ENCODE measurements at regions not wholly inside any gene's neighbourhood (a gene's known extent, or its start where the extent isn't known, plus 50 kb on each side); places are given as distances from the start of the nearest gene placed in this dataset.

- no peak for TF ChIP-seq EZH2 (IDR thresholded peaks at IDR 0.05; ENCODE audit: borderline replicate concordance, insufficient read depth, low read length, poor library complexity, severe bottlenecking)
- TF ChIP-seq, protein P1, sequence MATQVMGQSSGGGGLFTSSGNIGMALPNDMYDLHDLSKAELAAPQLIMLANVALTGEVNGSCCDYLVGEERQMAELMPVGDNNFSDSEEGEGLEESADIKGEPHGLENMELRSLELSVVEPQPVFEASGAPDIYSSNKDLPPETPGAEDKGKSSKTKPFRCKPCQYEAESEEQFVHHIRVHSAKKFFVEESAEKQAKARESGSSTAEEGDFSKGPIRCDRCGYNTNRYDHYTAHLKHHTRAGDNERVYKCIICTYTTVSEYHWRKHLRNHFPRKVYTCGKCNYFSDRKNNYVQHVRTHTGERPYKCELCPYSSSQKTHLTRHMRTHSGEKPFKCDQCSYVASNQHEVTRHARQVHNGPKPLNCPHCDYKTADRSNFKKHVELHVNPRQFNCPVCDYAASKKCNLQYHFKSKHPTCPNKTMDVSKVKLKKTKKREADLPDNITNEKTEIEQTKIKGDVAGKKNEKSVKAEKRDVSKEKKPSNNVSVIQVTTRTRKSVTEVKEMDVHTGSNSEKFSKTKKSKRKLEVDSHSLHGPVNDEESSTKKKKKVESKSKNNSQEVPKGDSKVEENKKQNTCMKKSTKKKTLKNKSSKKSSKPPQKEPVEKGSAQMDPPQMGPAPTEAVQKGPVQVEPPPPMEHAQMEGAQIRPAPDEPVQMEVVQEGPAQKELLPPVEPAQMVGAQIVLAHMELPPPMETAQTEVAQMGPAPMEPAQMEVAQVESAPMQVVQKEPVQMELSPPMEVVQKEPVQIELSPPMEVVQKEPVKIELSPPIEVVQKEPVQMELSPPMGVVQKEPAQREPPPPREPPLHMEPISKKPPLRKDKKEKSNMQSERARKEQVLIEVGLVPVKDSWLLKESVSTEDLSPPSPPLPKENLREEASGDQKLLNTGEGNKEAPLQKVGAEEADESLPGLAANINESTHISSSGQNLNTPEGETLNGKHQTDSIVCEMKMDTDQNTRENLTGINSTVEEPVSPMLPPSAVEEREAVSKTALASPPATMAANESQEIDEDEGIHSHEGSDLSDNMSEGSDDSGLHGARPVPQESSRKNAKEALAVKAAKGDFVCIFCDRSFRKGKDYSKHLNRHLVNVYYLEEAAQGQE (IDR thresholded peaks at IDR 0.05; ENCODE audit: borderline replicate concordance), result no peak
- no peak for TF ChIP-seq EP300 (conservative IDR thresholded peaks at IDR 0.05; ENCODE audit: poor library complexity, severe bottlenecking)
- TF ChIP-seq CTCF (IDR thresholded peaks at IDR 0.05; ENCODE audit: poor library complexity, severe bottlenecking), result no peak
- TF ChIP-seq POLR2AphosphoS5 (IDR thresholded peaks at IDR 0.05), result no peak
- no peak for TF ChIP-seq MXI1 (conservative IDR thresholded peaks at IDR 0.05; ENCODE audit: poor library complexity, severe bottlenecking)
- no peak for TF ChIP-seq SMC3 (conservative IDR thresholded peaks at IDR 0.05; ENCODE audit: poor library complexity)
- TF ChIP-seq RAD21 (conservative IDR thresholded peaks at IDR 0.05), result no peak
Measured at GRCh38 chr5:8773046-8773615, 772.7 kb downstream of the SEMA5A start.

Data from neural cell (in vitro differentiated cells).